ENCODE measurements at regions not wholly inside any gene's neighbourhood (a gene's known extent, or its start where the extent isn't known, plus 50 kb on each side); places are given as distances from the start of the nearest gene placed in this dataset.

DNA sequence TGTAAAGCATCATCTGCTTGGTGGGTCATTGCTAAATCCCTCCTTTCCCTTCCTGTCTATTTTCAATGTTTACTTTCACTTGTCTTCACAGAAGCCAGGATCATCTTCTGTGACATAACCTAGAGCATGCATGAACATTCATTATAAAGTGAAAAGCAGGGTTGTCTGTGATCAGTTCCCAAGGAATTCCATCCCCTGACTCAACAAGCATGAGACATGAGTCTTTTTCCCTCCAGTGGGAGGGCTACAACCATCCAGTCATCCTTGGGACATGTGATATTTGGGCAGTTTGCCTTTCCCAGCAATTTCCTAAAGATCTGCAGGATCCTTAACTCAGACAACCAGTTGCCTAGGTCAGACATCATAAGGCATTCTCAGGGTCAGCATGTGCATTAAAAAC lies 166.3 kb upstream of the TMEM196 start:
- TF ChIP-seq POLR2A (IDR thresholded peaks at IDR 0.05) (no peak), EP300 (IDR thresholded peaks at IDR 0.05) (no peak)
- TF ChIP-seq, protein P1, sequence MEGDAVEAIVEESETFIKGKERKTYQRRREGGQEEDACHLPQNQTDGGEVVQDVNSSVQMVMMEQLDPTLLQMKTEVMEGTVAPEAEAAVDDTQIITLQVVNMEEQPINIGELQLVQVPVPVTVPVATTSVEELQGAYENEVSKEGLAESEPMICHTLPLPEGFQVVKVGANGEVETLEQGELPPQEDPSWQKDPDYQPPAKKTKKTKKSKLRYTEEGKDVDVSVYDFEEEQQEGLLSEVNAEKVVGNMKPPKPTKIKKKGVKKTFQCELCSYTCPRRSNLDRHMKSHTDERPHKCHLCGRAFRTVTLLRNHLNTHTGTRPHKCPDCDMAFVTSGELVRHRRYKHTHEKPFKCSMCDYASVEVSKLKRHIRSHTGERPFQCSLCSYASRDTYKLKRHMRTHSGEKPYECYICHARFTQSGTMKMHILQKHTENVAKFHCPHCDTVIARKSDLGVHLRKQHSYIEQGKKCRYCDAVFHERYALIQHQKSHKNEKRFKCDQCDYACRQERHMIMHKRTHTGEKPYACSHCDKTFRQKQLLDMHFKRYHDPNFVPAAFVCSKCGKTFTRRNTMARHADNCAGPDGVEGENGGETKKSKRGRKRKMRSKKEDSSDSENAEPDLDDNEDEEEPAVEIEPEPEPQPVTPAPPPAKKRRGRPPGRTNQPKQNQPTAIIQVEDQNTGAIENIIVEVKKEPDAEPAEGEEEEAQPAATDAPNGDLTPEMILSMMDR (IDR thresholded peaks at IDR 0.05), result no peak

Data from ovary (tissue), 3 donors.